DMS153 treated with DMSO at 0.1 percent for 48 hours (cell line): ENCODE measurements at regions not wholly inside any gene's neighbourhood (a gene's known extent, or its start where the extent isn't known, plus 50 kb on each side); places are given as distances from the start of the nearest gene placed in this dataset.

ENCODE experiments used
- DNase-seq: peaks from one replicate; lab custom pipeline; 2025; ENCODE audit not compliant: unreplicated experiment; lab: John Stamatoyannopoulos, UW

- DNase-seq, result no peak
These were observed 182.3 kb upstream of the STK17B start for GRCh38 chr2:196353717-196354116.

- DNase-seq, result no peak
These were observed 182.8 kb upstream of the STK17B start for GRCh38 chr2:196354186-196354585.

- no peak for DNase-seq
These were observed 185.0 kb upstream of the STK17B start for GRCh38 chr2:196356332-196356731.

- DNase-seq, result no peak
These were observed 189.3 kb upstream of the STK17B start for GRCh38 chr2:196360650-196361049.

- DNase-seq, result no peak
These were observed 190.4 kb upstream of the STK17B start for GRCh38 chr2:196361606-196362326.

GRCh38 chr2:196362973-196363549, 191.7 kb upstream of the STK17B start:
- DNase-seq, result no peak

GRCh38 chr2:196365145-196365544, 193.8 kb upstream of the STK17B start:
- no peak for DNase-seq

GRCh38 chr2:196365923-196366322, 194.5 kb upstream of the STK17B start:
- no peak for DNase-seq

- DNase-seq, result no peak
These were observed 196.3 kb upstream of the STK17B start for GRCh38 chr2:196367633-196368032.

GRCh38 chr2:196368546-196369225, 197.3 kb upstream of the STK17B start:
- no peak for DNase-seq

- no peak for DNase-seq
These were observed 198.6 kb upstream of the STK17B start for GRCh38 chr2:196369967-196370366.

GRCh38 chr2:196370381-196370780, 199.0 kb upstream of the STK17B start:
- DNase-seq, result no peak

GRCh38 chr2:196372276-196372809, 201.0 kb upstream of the STK17B start:
- DNase-seq, result no peak

GRCh38 chr2:196372811-196373664, 201.7 kb upstream of the STK17B start:
- no peak for DNase-seq

- no peak for DNase-seq
These were observed 205.9 kb upstream of the STK17B start for GRCh38 chr2:196376984-196377877.

- DNase-seq, result no peak
These were observed 208.2 kb upstream of the STK17B start for GRCh38 chr2:196379600-196379999.

GRCh38 chr2:196380098-196380497, 208.7 kb upstream of the STK17B start:
- DNase-seq, result no peak

- DNase-seq, result no peak
These were observed 209.2 kb upstream of the STK17B start for GRCh38 chr2:196380575-196380974.

- DNase-seq, result no peak
These were observed 210.1 kb upstream of the STK17B start for GRCh38 chr2:196381464-196381863.

- DNase-seq, result no peak
These were observed 212.4 kb upstream of the STK17B start for GRCh38 chr2:196383799-196384198.
